DOHH2 (cell line): ENCODE measurements at regions not wholly inside any gene's neighbourhood (a gene's known extent, or its start where the extent isn't known, plus 50 kb on each side); places are given as distances from the start of the nearest gene placed in this dataset.

Experiments used
- EZH2phosphoT487 ChIP-seq: fragments of 200-600 bp; sonication (generic); IDR thresholded peaks from 2 replicates; pipeline ENCODE4 v1.6.1; 2017; ENCODE audit warnings: borderline replicate concordance, mild to moderate bottlenecking, antibody characterized with exemption, low read length, moderate library complexity, mixed read lengths
- TF ChIP-seq, protein P1 (sequence below): fragments of 200-600 bp; sonication (generic); IDR thresholded peaks from one replicate; pipeline ENCODE4 v1.5.1; 2014; ENCODE audit warnings: antibody characterized with exemption, mild to moderate bottlenecking, low read depth, low read length; ENCODE audit not compliant: poor library complexity, severe bottlenecking

DNA sequence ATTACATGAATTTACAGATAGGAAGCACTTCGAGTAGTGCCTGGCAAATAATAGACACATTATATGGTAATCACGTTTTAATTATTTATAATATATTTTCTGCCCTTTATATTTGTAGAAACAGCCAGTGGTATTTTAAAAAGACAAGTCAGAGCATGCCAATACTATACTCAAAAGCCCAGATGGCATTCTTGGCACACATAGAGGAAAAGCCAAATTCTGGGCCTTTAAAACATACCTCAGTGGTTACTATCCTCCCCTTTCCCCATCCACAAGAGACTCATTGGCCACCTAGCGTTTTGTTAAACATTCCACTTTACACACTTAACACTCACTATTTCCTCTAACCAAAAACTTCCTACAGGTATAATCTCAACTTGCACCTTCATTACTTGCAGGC lies 63.3 kb upstream of the ZNF804A start:
- TF ChIP-seq, protein P1, sequence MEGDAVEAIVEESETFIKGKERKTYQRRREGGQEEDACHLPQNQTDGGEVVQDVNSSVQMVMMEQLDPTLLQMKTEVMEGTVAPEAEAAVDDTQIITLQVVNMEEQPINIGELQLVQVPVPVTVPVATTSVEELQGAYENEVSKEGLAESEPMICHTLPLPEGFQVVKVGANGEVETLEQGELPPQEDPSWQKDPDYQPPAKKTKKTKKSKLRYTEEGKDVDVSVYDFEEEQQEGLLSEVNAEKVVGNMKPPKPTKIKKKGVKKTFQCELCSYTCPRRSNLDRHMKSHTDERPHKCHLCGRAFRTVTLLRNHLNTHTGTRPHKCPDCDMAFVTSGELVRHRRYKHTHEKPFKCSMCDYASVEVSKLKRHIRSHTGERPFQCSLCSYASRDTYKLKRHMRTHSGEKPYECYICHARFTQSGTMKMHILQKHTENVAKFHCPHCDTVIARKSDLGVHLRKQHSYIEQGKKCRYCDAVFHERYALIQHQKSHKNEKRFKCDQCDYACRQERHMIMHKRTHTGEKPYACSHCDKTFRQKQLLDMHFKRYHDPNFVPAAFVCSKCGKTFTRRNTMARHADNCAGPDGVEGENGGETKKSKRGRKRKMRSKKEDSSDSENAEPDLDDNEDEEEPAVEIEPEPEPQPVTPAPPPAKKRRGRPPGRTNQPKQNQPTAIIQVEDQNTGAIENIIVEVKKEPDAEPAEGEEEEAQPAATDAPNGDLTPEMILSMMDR, result no peak
- TF ChIP-seq EZH2phosphoT487, result no peak
